Stimulated activated CD4-positive, alpha-beta T cell treated with anti-CD3 and anti-CD28 coated beads, Interleukin-2, amount 100 ng/mL, for 48 hours (primary cell): ENCODE measurements at regions not wholly inside any gene's neighbourhood (a gene's known extent, or its start where the extent isn't known, plus 50 kb on each side); places are given as distances from the start of the nearest gene placed in this dataset.
"Not testable (repeated sequence)": the region's sequence is repeated elsewhere in the genome, so short reads cannot be mapped to it uniquely, and the experiment has no call there.

Source experiments
- DNase-seq, 2 donors: peaks; one replicate each; pipeline ENCODE4 v3.0.0-alpha.2; 2020

GRCh38 chr9:124084087-124084486, 72.5 kb downstream of the LHX2 start:
- no peak for DNase-seq

GRCh38 chr9:124087226-124087625, 75.7 kb downstream of the LHX2 start:
- no peak for DNase-seq

- no peak for DNase-seq
Measured at GRCh38 chr9:124088476-124088837, 76.9 kb downstream of the LHX2 start.

DNA sequence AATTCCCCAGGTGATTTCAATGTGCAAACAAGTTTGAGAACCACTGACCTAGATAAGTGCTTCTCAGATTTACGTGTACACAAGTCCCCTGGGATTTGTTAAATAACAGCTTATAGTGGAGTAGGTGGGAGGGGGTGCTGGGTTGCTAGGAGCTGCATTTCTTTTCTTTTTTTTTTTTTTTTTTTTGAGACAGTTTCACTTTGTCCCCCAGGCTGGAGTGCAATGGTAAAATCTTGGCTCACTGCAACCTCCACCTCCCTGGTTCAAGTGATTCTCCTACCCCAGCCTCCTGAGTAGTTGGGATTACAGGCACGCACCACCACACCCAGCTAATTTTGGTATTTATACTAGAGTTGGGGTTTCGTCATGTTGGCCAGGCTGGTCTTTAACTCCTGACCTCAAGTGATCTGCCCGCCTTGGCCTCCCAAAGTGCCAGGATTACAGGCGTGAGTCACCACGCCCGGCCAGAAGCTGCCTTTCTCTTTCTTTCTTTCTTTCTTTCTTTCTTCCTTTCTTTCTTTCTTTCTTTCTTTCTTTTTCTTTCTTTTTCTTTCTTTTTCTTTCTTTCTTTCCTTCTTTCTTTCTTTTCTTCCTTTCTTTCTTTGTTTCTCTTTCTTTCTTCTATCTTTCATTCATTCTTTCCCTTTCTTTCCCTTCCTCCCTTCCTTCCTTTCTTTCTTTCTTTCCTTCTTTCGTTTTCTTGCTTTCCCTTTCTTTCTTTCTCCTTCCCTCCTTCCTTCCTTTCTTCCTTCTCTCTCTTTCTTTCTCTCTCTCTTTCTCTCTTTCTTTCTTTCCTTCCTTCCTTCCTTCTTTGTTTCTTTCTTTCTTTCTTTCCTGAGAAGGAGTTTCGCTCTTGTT, 78.3 kb downstream of the LHX2 start:
- DNase-seq: not testable (repeated sequence)

- DNase-seq: no peak
Measured at GRCh38 chr9:124098141-124098905, 86.8 kb downstream of the LHX2 start.

GRCh38 chr9:124099860-124100259, 88.3 kb downstream of the LHX2 start:
- no peak for DNase-seq

DNA sequence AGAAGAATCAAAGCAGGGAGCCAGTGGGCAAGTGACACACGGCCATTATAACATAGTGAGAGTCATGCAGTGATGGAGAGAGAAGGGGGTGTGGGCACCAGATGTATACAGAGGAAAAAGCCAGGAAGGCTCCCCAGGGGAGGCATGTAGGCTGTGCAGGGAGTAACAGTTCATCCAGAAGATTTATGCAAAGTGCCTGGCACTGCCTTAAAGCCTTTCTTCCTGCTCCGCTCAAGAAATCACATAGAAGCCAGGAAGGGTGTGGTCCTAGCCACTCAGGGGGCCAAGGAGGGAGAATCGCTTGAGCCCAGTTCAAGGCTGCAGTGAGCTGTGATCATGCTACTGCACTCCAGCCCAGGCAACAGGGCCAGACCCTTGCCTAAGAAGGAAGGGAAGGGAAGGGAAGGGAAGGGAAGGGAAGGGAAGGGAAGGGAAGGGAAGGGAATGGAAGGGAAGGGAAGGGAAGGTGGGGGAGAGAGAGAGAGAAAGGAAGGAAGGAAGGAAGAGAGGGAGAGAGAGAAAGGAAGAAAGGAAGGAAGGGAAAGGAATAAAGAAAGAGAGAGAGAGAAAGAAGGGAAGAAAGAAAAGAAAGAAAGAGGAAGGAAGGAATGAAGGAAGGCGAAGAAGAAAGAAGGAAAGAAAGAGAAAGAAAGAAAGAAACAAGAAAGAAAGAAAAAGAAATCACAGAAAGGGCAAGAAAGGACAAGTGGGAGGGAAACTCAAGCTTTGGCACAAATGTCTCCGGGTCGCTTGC, 89.8 kb downstream of the LHX2 start:
- no peak for DNase-seq

GRCh38 chr9:124101969-124102345, 90.4 kb downstream of the LHX2 start:
- no peak for DNase-seq

GRCh38 chr9:124102363-124102762, 90.8 kb downstream of the LHX2 start:
- no peak for DNase-seq

DNA sequence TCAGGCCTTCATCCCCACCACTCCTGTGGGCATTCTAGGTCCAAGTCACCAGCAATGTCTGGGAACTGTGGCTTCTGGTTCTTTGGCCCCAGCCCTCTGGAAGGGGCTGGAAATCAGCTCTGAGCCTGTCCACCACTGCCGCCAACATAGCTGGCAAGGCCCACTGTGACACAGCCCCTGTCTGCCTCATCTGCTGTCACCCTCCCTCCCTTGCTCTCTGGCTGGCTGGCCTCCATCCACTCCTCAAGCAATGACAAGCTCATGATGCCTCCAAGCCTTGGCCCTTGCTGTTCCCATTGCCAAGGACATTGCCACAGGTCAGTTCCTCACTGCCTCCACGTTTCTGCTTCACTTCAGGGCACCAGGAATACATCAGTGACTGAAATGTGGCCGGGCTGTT, 93.7 kb downstream of the LHX2 start:
- DNase-seq: no peak

DNA sequence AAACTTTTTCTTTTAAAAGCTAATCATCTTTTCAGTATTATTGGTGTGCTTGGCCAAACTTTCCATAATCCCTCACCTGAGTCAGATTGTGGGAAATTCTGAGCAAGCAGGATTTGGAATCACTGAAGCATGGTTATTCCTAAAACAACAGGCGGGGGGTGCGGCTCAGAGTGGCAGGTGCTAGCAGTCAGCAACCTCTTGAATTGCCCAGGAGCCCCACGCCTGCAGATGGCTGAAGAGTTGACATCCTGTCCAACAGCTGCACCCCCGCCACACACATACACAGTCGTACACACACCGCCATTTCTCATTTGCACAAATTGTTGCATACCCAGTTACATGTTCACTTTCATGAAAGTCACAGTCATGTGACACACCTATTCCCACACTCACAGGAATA, 96.6 kb downstream of the LHX2 start:
- no peak for DNase-seq

DNA sequence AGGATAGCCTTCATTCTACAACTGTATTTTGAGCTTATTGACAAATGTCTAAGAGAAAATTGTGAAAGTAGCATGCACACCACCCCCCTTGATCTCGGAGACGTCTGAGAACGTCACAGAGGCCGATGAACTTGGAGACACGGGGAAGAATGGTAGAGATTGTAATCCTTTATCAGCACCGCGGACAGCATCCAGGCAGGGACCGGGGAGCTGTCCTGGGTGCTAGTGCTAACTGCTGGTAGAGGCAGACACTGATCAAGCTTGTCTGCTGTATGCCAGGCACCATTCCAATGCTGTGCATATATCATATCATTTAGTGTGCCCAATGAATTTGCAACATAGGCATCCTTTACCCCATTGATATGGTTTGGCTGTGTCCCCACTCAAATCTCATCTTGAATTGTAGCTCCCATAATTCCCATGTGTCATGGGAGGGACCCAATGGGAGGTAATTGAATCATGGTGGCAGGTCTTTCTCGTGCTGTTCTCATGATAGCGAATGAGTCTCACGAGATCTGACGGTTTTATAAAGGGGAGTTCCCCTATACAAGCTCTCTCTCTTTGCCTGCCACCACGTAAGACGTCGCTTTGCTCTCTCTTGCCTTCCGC, 98.8 kb downstream of the LHX2 start:
- peak; percentile 40 to 48 for DNase-seq

DNA sequence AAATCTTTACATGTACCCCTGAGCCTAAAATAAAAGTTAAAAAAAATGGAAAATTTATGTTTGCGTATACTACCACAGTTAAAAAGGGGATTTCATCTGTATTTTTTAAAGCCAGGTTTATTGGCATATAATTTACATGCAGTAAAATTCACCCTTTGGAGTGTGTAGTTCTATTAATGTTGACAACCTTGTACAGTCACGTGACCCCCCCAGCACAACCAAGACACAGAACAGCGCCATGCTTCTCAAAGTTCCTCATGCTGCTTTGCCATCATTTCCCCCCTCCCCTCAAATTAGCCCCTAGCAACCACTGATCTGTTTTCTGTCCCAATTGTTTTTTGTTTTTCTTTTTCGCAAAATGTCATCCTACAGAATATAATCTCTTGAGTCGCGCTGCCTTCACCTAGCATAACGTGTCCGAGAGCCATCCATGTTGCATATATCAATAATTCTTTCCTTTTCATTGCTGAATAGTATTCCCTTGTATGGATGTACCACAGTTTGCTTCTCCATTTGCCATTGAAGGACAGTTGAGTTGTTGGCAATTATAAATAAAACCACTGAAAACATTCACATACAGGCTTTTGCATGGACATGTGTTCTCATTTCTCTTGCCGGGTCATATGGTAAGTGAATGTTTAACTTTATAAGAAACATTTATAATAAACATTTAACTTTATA, 105.3 kb downstream of the LHX2 start:
- DNase-seq: no peak

DNA sequence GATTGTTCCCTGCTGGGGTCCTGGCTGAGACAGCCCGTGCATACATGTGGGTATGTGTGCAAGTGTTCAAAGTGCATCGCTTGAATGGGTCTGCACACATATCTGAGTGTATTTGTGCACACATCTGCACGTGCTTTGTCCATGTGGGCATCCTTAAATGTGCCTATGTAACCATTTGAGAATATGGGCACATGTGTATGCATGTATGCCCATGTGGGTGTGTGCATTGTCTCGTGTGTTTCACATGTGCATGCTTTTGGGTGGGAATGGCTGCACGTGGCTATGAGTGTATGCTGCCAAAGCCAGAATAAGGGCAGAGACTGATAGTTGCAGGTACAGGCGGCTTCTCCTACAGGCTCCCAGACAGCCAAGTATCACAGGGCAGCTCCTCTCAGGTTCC, 107.3 kb downstream of the LHX2 start:
- no peak for DNase-seq

GRCh38 chr9:124120272-124120671, 108.7 kb downstream of the LHX2 start:
- DNase-seq: no peak

DNA sequence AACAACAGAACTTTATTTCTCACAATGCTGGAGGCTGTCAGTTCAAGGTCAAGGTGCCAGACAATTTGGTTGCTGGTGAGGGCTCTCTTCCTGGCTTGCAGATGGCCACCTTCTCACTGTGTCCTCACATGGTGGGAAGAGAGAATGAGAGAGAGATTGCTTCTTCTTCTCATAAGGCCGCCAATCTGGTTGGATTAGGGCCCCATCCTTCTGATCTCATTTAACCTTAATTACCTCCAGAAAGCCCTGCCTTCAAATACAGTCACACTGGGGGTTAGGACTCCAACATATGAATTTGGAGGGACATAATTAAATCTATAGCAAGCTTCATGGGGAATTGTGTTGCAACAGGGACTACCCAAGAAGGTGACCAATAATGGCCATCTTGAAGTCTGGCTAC, 110.2 kb downstream of the LHX2 start:
- DNase-seq: no peak

GRCh38 chr9:124122321-124122720, 110.8 kb downstream of the LHX2 start:
- DNase-seq: no peak

GRCh38 chr9:124122813-124123462, 111.4 kb downstream of the LHX2 start:
- DNase-seq: no peak

DNA sequence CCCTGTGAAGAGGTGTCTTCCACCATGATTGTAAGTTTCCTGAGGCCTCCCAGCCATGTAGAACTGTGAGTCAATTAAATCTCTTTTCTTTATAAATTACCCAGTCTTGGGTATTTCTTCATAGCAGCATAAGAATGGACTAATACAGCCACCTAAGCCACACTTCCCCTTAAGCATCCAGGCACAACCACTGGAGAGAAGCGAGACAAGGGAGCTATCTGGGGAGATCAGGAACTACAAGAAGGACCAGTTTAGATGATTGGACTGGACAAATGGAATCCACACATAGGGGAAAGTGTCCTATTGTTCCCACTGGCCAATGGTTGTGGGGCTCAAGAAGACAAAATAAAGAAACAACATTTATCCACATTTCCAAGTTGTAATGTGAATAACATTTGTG, 112.1 kb downstream of the LHX2 start:
- DNase-seq: not testable (repeated sequence)

- DNase-seq: no peak
Measured at GRCh38 chr9:124124729-124125650, 113.4 kb downstream of the LHX2 start.

DNA sequence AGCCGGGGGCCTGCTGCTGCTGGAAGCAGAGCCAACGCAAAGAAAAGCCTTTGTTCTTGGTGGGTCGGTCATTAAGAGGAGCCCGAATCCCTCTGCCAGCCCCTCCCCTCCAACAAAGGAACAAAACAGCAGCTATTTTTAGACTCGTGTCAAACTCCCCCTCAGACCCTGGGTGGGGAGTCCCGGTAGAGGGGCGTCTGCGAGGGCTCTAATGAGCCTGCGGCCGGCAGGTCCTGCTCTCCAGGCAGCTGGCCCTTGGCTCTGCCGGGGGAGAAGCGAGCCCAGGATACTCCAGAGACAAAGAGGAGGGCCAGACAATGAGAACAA, 114.0 kb downstream of the LHX2 start:
- DNase-seq: no peak
